ENCODE measurements at regions not wholly inside any gene's neighbourhood (a gene's known extent, or its start where the extent isn't known, plus 50 kb on each side); places are given as distances from the start of the nearest gene placed in this dataset.

- Histone ChIP-seq H3K4me3 (no peak overlapping the region), H3K4me1 (ENCODE audit: insufficient read depth) (no peaks in the 10 kb centered on the region), H3K79me2 (no peaks in the 10 kb centered on the region), H3K4me2 (no peak overlapping the region), H3K27me3 (peaks cover 19% of the 10 kb centered on the region), H3K9me2 (replicated peaks; ENCODE audit: insufficient read depth) (no peaks in the 10 kb centered on the region), H4K20me1 (ENCODE audit: insufficient read depth, poor library complexity, severe bottlenecking) (no peaks in the 10 kb centered on the region), H3K27ac (no peak overlapping the region), H2AFZ (no peak overlapping the region), H3K36me3 (replicated peaks; ENCODE audit: insufficient read depth, low read depth) (no peaks in the 10 kb centered on the region), H3K9me3 (ENCODE audit: low read depth) (no peaks in the 10 kb centered on the region)
- no peak for TF ChIP-seq EZH2 (IDR thresholded peaks at IDR 0.05; ENCODE audit: borderline replicate concordance)
- no peak for TF ChIP-seq EZH2phosphoT487 (IDR thresholded peaks at IDR 0.05; ENCODE audit: low read depth, severe bottlenecking, unreplicated experiment)
- TF ChIP-seq CTCF (IDR thresholded peaks at IDR 0.05; ENCODE audit: poor library complexity), result no peak
- no peak for DNase-seq (ENCODE audit: low spot score)
- WGBS (ENCODE audit: low lambda C conversion rate, missing lambda C conversion rate), result 91% methylated on average over 2 of the region's 2 CpGs
Measured at GRCh38 chr17:45730192-45730591, 53.9 kb upstream of the CRHR1 start.

GRCh38 chr17:45731459-45731858, 52.7 kb upstream of the CRHR1 start:
- no peaks in the 10 kb centered on the region for H3K9me2 ChIP-seq (replicated peaks; ENCODE audit: insufficient read depth)
- no peaks in the 10 kb centered on the region for H3K4me1 ChIP-seq (ENCODE audit: insufficient read depth)
- H2AFZ ChIP-seq, result no peak overlapping the region
- H3K4me3 ChIP-seq, result no peak overlapping the region
- TF ChIP-seq CTCF (IDR thresholded peaks at IDR 0.05; ENCODE audit: poor library complexity) (no peak), EZH2phosphoT487 (IDR thresholded peaks at IDR 0.05; ENCODE audit: low read depth, severe bottlenecking, unreplicated experiment) (no peak), EZH2 (IDR thresholded peaks at IDR 0.05; ENCODE audit: borderline replicate concordance) (no peak)
- H3K4me2 ChIP-seq, result no peak overlapping the region
- no peak for DNase-seq (ENCODE audit: low spot score)
- no peaks in the 10 kb centered on the region for H4K20me1 ChIP-seq (ENCODE audit: insufficient read depth, poor library complexity, severe bottlenecking)
- no peaks in the 10 kb centered on the region for H3K79me2 ChIP-seq
- WGBS (ENCODE audit: low lambda C conversion rate, missing lambda C conversion rate), result 86% methylated on average over 1 of the region's 1 CpG
- no peak overlapping the region for H3K27ac ChIP-seq
- no peaks in the 10 kb centered on the region for H3K36me3 ChIP-seq (replicated peaks; ENCODE audit: insufficient read depth, low read depth)
- H3K27me3 ChIP-seq, result peaks cover 6% of the 10 kb centered on the region
- H3K9me3 ChIP-seq (ENCODE audit: low read depth), result no peaks in the 10 kb centered on the region

- Histone ChIP-seq H2AFZ (no peak overlapping the region), H3K27ac (no peak overlapping the region), H4K20me1 (ENCODE audit: insufficient read depth, poor library complexity, severe bottlenecking) (no peaks in the 10 kb centered on the region), H3K4me1 (ENCODE audit: insufficient read depth) (no peaks in the 10 kb centered on the region), H3K27me3 (peaks cover 6% of the 10 kb centered on the region), H3K4me3 (no peak overlapping the region), H3K4me2 (no peak overlapping the region), H3K9me3 (ENCODE audit: low read depth) (no peaks in the 10 kb centered on the region), H3K36me3 (replicated peaks; ENCODE audit: insufficient read depth, low read depth) (no peaks in the 10 kb centered on the region), H3K9me2 (replicated peaks; ENCODE audit: insufficient read depth) (no peaks in the 10 kb centered on the region), H3K79me2 (no peaks in the 10 kb centered on the region)
- TF ChIP-seq EZH2 (IDR thresholded peaks at IDR 0.05; ENCODE audit: borderline replicate concordance) (no peak), CTCF (IDR thresholded peaks at IDR 0.05; ENCODE audit: poor library complexity) (no peak)
- DNase-seq (ENCODE audit: low spot score), result no peak
- WGBS (ENCODE audit: low lambda C conversion rate, missing lambda C conversion rate), result 75% methylated on average over 6 of the region's 6 CpGs
Measured at GRCh38 chr17:45732926-45733505, 51.1 kb upstream of the CRHR1 start.

GRCh38 chr17:45733781-45734180, 50.3 kb upstream of the CRHR1 start:
- H4K20me1 ChIP-seq (ENCODE audit: insufficient read depth, poor library complexity, severe bottlenecking), result no peaks in the 10 kb centered on the region
- H2AFZ ChIP-seq, result no peak overlapping the region
- H3K36me3 ChIP-seq (replicated peaks; ENCODE audit: insufficient read depth, low read depth), result no peaks in the 10 kb centered on the region
- no peak overlapping the region for H3K4me3 ChIP-seq
- 57% methylated on average over 2 of the region's 2 CpGs for WGBS (ENCODE audit: low lambda C conversion rate, missing lambda C conversion rate)
- no peaks in the 10 kb centered on the region for H3K4me1 ChIP-seq (ENCODE audit: insufficient read depth)
- H3K27ac ChIP-seq, result no peak overlapping the region
- H3K4me2 ChIP-seq, result no peak overlapping the region
- no peaks in the 10 kb centered on the region for H3K9me3 ChIP-seq (ENCODE audit: low read depth)
- H3K79me2 ChIP-seq, result no peaks in the 10 kb centered on the region
- H3K9me2 ChIP-seq (replicated peaks; ENCODE audit: insufficient read depth), result no peaks in the 10 kb centered on the region
- TF ChIP-seq EZH2phosphoT487 (IDR thresholded peaks at IDR 0.05; ENCODE audit: low read depth, severe bottlenecking, unreplicated experiment) (no peak), CTCF (IDR thresholded peaks at IDR 0.05; ENCODE audit: poor library complexity) (no peak), EZH2 (IDR thresholded peaks at IDR 0.05; ENCODE audit: borderline replicate concordance) (no peak)
- no peak for DNase-seq (ENCODE audit: low spot score)
- H3K27me3 ChIP-seq, result peaks cover 6% of the 10 kb centered on the region
